CD4-positive, alpha-beta T cell treated with Interleukin-21 for 1 hour (primary cell): ENCODE measurements at regions not wholly inside any gene's neighbourhood (a gene's known extent, or its start where the extent isn't known, plus 50 kb on each side); places are given as distances from the start of the nearest gene placed in this dataset.
"Not testable (repeated sequence)": the region's sequence is repeated elsewhere in the genome, so short reads cannot be mapped to it uniquely, and the experiment has no call there.

ENCODE experiments used
- DNase-seq: peaks from one replicate; pipeline ENCODE4 v3.0.0-alpha.2; 2020

- DNase-seq: no peak
Observed at GRCh38 chr4:79739912-79740311, 331.9 kb upstream of the GK2 start.

GRCh38 chr4:79723507-79723906, 315.5 kb upstream of the GK2 start:
- DNase-seq: no peak

DNA sequence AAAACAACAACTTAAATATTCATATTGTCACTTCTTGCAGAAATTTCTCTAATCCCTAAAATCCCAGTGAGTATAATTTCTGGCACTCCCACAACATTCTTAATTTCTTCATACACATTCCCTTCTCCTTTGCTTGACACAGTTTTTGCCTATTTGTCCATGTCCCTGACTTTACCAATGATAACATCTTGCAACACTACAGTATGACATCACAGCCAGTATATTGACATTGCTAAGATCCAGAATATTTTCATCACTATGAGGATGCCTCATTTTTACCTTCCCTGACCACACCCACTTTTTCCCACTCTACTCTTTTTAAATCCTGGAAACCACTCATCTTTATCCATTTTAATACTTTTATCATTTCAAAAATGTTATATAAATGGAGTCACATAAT, 292.3 kb upstream of the GK2 start:
- no peak for DNase-seq

- no peak for DNase-seq
Observed at GRCh38 chr4:79697444-79697843, 289.4 kb upstream of the GK2 start.

GRCh38 chr4:79696534-79696933, 288.5 kb upstream of the GK2 start:
- DNase-seq: not testable (repeated sequence)

DNA sequence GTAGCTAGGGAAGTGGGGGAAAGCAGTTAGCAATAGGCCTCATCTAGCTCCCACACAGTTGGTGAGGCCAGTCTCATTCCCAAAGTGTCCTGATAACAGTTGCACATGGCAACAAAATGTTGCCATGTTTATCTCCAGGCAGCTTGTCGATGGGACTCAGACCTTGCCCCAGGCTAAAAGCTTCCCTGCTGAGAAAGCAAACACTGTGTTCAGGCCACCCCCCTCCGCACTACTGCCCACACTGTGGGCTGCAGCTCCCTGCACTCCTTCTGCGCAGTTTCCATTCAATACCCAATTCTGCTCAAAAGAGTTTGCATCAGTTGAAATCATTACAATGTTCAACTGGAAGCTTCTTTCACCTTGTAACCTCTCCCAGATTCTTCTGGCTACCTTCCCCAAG, 287.8 kb upstream of the GK2 start:
- DNase-seq: no peak

- no peak for DNase-seq
Observed at GRCh38 chr4:79689740-79690139, 281.7 kb upstream of the GK2 start.

DNA sequence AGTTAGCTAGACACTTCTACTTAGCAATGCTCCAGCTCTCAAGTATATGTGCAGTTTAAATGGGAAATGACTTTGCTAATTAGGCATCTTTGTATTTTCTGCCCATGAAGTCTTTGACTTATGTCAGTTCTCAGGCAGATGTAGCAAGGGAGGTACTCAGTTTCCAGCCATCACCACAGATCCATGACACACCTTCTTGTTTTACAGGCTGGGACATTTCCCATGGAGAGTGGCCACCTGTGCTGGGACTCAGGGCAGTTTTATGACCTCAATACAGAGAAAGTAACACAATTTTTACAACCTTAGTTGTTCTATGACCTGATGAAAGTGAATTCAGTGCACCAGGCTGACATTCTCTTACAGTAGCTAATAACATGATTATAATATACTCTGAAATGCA, 280.7 kb upstream of the GK2 start:
- no peak for DNase-seq

DNA sequence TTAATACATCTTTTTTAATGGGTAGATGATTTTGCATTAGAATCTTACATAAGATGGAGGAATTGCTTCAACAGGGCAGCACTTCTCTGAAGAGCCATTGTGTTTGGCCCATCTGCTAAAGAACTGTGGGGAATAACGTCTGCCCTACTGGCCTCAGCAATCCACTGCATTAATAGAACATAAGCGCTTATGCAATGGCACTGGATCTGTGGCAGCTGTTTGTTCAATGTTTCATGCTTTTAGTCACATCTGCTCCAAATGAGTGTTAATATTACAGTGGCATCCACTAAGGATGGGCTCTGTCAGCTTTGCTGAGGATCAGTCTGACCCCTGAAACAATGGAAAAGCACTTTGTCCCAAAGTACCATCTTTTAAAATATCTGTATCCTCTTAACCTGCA, 279.0 kb upstream of the GK2 start:
- no peak for DNase-seq

GRCh38 chr4:79685542-79685941, 277.5 kb upstream of the GK2 start:
- DNase-seq: no peak

GRCh38 chr4:79684516-79684915, 276.5 kb upstream of the GK2 start:
- DNase-seq: no peak

DNA sequence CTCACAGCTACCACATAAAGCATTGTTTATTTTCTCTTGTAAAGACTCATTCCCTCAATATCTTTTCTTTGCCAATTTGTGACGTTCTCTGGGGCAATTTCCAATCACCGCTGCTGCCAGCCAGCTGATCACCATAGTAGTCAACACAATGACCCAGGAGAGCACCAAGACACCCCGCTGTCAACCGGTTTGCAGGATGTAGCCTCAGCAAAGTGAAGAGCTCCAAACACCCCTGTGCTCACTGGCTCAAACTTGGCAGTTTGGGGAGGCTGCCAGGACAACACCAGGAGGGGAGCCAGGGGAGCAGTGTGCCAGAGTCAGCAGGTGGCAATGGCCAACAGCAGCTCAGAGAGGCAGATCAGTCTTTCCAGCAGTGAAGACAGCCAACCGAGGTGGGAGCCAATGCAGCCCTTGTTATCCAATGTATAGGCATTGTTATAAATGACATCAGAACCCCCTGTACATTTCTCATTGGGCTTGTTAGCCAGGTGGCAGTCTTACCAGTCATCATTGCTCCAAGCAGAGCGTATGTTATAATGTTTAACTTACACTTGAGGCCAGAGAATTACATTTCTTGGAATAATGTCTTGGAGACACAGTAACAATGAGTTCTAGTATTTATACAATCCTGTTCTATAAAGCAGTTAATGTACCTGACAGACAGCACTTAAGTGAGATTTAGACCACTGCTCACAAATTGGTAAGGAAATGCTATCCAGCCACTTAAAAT, 274.9 kb upstream of the GK2 start:
- no peak for DNase-seq

DNA sequence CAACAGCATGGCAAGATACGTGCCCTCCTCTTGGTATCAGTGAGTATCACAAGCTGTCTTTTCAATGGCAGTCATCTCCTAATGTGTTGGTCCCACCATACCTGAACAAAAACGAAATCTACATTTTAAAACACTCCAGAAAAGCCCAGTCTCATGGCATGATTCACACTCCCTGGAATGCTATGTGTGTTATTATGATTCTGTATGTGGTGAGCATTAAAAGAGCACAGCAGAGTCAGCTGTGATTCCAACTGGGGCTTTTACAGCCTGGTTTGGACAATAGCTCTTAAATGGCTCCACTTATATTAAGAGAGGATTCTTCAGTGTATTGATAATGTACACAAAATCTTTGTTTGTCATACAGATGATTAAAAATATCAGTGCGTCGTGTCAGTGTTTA, 274.1 kb upstream of the GK2 start:
- DNase-seq: no peak

- DNase-seq: no peak
Observed at GRCh38 chr4:79679859-79680258, 271.8 kb upstream of the GK2 start.

- DNase-seq: no peak
Observed at GRCh38 chr4:79678472-79679202, 270.6 kb upstream of the GK2 start.

GRCh38 chr4:79676705-79677104, 268.7 kb upstream of the GK2 start:
- no peak for DNase-seq

- not testable (repeated sequence) for DNase-seq
Observed at GRCh38 chr4:79674906-79675305, 266.9 kb upstream of the GK2 start.

DNA sequence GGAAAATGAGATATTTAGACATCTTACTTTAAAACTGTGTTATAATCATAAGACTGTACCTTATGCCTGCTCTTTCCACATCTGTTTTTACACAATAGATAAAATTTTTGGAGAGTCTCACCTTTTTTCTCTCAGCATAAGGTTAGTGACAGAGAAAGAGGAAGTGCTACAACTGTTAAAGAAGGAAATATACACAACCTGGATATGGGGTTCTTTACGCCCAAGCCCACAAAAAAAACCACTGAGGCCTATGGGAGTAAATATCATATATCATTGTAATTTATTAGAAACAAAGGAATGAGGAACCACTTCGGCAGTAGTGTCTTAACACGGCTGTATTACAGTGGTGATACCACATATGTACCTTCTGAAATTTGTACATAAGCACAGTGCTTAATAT, 265.9 kb upstream of the GK2 start:
- DNase-seq: no peak

DNA sequence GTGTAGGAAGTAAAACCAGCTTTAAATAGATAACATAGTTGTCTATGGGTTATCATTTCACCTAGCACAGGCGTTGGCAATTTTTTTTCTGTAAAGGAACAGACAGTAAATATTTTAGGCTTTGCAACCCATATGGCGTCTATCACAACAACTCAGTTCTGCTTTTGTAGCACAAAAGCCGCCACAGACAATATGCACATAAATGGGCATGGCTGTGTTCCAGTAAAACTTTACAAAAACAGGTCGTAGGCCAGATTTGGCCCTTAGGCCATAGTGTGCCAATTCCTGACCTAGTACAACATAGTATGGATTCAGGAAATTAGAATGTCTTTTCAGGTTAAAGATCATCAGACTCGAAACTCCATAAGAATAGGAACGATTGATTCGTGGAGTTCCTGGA, 265.3 kb upstream of the GK2 start:
- no peak for DNase-seq

DNA sequence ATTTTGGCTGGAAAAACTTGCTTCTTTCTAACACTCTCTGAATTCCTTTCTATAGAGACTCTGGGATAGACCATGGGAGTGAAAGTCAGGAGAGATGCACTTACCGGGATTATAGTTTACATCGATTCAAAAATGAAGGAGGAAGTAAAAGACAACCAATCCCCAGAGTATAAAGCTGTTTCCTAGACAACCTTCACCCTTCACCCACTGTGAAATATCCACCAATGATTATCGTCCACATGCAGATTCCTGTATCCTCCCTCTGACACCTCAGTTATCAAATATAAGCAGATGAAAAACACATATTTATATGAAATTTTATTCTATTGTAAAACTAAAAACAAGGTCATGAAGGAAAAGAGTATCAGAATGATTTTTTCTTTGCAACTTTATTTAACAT, 258.8 kb upstream of the GK2 start:
- DNase-seq: no peak

GRCh38 chr4:79666112-79666511, 258.1 kb upstream of the GK2 start:
- no peak for DNase-seq

- DNase-seq: no peak
Observed at GRCh38 chr4:79663865-79664264, 255.8 kb upstream of the GK2 start.

DNA sequence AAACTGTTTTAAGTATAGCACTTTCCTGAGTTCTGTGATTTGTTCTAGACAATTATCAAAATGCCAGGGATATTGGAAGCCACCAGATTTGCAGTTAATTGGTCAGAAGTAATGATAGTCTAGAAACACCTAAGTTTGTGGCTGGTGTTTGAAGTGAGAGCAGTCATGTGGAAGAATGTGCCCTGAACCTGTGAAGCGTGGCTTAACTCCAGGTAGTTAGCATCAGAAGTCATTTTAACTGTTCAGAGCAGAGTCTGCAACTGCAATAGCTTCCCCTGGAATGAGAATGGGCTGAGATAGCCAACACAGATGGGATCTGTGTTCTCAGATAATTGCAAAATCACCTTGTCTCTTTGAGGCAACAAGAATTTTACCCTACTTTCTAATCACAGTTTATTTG, 255.1 kb upstream of the GK2 start:
- no peak for DNase-seq

- no peak for DNase-seq
Observed at GRCh38 chr4:79662651-79663050, 254.6 kb upstream of the GK2 start.

DNA sequence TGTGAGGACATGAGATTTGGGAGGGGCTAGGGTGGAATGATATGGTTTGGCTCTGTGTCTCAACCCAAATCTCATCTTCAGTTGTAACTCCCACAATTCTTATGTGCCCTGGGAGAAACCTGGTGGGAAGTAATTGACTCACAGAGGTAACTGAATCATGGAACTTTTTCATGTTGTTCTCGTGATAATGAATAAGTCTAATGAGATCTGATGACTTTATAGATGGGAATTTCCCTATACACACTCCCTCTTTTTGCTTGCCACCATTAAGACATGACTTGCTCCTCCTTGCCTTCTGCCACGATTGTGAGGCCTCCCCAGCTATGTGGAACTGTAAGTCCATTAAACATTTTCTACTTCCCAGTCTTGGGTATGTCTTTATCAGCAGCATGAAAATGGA, 253.2 kb upstream of the GK2 start:
- DNase-seq: no peak
